ENCODE measurements at regions not wholly inside any gene's neighbourhood (a gene's known extent, or its start where the extent isn't known, plus 50 kb on each side); places are given as distances from the start of the nearest gene placed in this dataset.
"Not testable (repeated sequence)": the region's sequence is repeated elsewhere in the genome, so short reads cannot be mapped to it uniquely, and the experiment has no call there.

DNA sequence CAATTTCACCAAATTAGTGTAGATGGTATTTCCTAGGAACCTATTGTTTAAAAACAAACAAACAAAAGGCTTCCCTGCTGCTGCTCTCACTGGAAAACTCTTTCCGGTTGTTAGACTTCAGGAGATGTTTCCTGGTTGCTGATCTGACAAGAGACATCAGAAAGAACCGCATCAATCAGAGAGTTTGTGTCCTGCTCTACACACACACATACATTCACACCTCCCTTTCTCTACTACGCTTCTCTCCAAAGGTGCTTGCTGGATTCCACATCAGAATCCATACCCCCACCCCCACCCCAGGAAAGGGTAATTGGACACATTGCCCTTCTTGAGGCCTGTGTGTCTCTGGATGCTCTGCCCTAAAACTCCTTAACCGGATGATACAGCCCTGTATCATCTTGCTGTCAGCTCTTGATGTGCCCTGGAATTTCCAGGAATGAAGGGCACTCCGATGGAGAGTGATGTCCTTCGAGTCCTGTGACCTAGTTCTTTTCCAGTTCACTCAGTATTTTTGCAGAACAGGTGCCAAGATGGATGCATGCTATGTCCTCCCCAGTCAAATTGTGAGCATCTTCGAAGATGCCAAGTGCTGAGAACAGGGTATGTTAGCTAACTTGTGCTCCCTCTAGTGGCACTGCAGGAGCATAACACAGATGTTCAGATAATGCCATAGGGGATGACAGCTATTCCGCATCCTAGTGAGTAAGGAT, 113.7 kb upstream of the SLC35F3 start:
- peak; percentile 90 for ATAC-seq

DNA sequence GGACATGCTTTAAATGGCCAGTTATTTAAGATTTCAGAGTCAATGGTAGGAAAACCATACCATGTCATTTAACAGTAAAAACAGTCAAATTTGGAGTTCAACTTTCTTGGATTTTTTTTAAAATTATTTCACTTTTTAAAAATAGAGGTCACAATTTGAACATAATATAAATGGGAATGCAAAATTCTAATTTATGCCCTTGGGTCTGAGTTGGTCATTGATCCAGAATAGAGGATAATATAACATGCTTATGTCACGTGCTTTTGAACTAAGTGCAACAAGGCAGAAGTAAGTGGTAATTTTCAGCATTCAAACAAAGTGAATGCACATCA, 113.1 kb upstream of the SLC35F3 start:
- ATAC-seq, result no peak

DNA sequence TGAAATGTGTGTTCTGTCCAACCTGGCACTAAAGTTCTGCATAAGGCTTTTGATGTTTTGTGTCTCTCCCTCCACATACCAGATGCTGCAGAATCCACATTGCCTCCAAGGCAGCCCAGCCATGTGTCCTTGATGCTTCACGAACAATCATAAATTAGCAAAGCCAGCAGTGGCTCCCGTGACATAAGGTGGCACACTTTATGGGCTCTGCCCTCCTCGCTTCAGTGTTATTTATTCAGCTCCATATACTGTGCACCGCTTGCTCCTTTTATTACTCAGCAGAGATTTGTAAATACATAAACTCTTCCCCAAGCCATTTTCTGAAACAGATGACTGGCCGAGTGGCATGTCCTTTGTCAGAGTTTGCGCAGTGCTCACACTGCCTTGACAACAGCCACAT, 112.8 kb upstream of the SLC35F3 start:
- ATAC-seq, result no peak

DNA sequence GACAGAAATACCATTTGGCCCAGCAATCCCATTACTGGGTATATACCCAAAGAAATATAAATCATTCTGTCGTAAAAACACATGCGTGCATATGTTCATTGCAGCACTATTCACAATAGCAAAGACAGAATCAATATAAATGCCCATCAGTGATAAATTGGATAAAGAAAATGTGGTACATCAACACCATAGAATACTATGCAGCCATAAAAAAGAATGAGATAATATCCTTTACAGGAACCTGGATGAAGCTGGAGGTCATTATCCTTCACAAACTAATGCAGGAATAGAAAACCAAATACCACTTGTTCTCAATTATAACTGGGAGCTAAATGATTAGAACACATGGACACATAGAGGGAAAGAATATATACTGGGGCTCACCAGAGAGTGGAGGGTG, 109.6 kb upstream of the SLC35F3 start:
- no peak for ATAC-seq

DNA sequence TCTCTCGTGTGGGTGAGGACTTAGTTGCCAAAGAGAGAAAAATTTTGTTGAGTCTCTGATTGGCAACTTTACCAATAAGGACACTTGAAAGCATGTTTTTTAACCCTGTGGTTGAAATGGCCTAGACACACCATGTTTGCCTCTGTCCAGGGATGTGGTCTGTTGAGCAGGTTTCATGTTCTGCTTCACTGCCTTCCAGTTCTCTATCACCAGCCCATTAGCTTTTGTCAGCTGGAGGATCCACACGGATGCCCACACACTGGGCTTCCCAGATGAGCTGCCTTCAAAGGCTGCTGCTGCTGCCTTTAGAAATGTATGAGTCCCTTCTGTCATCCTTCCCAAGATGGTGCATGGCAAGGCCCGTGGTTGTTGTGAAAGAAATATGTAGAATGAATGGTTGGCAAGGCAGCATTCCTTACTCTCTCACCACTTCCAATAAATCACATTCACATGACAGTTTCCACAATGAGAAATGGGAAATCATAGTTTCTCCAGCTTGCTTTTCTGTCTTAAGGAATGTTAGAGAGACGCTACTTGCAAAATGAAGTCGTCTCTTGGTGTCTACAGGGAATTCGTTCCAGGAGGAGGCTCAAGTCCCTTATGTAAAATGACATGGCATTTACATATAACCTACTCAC, 108.2 kb upstream of the SLC35F3 start:
- ATAC-seq, result no peak

DNA sequence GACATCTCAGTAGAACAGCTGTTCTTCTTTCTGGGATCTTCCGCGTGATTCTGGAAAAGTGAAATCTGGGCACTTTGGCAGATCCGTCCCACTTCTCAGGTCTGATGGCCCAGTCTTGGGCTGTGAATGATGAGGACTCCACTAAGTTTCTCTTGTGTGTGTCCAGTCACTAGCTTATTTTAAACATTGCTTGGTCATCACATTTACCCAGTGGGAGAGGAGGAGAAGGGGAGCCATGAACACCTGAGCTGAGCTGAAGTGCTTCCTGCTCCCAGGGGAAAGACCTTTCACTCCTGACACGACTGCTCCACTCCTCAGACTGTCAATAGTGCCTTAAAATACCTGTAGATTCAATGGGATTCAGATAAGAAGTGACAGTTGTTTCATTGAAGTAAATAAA, 101.9 kb upstream of the SLC35F3 start:
- ATAC-seq, result no peak

DNA sequence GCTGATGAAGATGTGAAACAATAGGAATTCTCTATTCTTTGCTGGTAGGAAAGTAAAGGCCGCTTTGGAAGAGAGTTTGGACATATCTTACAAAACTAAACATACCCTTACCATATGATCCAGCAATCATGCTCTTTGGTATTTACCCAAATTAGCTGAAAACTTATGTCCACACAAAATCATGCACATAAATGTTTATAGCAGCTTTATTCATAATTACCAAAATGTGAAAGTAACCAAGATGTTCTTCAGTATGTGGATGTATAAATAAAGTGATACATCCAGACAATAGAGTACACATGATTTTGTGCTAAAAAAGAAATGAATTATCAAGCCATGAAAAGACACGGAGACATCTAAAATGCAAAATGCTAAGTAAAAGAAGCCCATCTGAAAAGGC, 98.7 kb upstream of the SLC35F3 start:
- no peak for ATAC-seq

DNA sequence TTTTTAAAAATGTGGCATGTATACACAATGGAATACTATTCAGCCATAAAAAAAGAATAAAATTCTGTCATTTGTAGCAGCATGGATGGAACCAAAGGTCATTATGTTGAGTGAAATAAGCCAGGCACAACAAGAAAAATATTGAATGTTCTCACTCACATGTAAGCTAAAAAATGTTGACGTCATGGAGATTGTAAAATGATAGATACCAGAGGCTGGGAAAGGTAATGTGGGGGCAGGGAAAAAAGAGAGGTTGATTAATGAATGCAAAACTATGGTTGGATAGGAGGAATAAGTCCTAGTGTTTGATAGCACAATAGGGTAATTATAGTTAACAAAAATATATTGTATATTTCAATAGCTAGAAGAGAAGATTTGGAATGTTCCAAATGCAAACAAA, 89.1 kb upstream of the SLC35F3 start:
- no peak for ATAC-seq

DNA sequence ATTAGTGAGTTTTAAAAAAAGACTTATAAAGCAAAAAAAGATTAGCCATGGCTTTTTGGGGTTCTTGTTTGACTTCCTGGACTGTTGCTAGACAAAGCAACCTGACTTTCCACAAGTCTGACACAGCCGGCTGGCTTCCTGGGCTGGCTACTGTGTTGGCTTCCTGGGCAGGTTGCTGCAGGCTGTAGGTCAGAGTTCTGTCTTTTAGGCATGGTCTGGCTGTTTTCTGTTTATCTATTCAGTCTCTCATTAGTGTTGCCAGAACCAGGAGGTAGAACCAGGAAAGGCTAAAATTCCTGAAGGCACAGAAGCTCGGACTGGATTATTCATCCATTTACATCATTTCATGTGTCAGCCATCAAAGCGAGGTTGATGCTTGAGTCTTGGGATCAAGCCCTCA, 88.6 kb upstream of the SLC35F3 start:
- no peak for ATAC-seq

DNA sequence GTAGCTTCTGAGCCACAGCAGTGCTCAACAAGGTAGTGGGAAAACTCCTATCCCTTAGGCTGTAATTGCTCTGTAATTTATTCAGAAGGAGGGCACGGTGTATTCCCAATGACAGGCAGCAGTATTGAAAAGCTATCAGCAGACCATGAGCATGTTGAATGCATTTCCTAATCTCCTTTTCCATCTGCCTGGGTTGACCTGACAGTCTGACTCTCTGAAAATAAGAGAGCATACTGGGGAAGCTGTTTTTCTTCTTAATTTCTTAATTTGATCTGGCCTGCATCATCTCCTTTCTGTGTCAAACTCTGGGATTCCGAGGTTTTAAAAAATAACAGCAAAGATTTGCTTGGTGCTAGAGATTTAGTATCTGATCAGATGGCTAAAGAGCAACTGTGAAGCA, 88.1 kb upstream of the SLC35F3 start:
- no peak for ATAC-seq

DNA sequence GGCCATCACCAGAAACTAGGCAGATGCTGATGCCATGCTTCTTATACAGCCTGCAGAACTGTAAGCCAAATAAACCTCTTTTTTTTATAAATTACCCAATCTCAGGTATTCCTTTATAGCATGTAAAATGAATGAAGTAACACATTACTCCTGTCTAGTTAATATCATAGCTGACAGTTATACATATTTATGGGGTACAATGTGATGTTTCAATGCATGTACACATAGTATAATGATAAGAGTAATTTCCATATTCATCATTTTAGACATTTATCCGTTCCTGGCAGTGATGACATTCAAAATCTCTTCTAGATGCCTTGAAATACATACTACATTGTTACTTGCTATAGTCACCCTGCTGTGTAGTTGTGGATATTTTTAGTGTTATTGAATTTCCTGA, 85.4 kb upstream of the SLC35F3 start:
- ATAC-seq, result no peak

DNA sequence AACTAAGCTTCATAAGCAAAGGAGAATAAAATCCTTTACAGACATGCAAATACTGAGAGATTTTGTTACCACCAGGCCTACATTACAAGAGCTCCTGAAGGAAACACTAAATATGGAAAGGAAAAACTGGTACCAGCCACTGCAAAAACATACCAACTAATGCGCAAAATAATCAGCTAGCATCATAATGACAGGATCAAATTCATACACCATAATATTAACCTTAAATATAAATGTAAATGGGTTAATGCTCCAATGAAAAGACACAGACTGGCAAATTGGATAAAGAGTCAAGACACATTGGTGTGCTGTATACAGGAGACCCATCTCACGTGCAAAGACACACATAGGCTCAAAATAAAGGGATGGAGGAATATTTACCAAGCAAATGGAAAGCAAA, 80.3 kb upstream of the SLC35F3 start:
- ATAC-seq, result not testable (repeated sequence)

DNA sequence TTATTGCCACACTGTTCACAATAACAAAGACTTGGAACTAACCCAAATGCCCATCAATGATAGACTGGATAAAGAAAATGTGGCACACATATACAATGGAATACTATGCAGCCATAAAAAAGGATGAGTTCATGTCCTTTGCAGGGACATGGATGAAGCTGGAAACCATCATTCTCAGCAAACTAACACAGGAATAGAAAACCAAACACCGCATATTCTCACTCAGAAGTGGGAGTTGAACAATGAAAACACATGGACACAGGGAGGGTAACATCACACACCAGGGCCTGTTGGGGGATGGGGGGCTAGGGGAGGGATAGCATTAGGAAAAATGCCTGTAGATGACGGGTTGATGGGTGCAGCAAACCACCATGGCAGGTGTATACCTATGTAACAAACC, 76.5 kb upstream of the SLC35F3 start:
- ATAC-seq, result not testable (repeated sequence)

DNA sequence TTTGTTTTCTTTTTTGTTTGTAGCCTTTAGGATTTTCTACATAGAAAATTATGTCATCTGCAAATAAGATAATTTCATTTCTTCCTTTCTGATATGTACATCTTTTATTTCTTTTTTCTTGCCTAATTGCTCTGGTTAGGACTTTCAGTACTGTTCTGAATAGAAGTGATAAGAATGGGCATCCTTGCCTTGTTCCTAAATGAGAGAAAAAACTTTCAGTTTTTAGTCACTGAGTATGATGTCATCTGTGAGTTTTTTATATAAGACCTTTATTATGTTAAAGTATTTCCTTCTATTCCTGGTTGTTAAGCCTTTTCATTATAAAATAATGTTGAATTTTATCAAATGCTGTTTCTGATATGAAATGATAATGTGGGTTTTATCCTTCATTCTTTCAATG, 76.0 kb upstream of the SLC35F3 start:
- ATAC-seq, result no peak

DNA sequence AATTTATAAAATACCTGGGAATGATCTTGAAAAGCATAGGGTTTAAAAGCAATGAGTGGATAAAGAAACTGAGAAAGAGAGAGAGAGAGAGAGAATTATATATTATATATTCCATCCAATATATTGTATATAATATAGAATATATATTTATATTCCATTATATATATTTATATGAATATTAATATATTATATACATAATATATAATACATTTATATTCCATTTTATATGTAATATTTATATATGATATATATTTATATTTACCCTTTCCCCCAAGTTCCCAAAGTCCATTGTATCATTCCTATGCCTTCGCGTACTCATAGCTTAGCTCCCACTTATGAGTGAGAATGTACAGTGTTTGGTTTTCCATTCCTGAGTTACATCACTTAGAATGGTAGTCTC, 69.9 kb upstream of the SLC35F3 start:
- no peak for ATAC-seq

DNA sequence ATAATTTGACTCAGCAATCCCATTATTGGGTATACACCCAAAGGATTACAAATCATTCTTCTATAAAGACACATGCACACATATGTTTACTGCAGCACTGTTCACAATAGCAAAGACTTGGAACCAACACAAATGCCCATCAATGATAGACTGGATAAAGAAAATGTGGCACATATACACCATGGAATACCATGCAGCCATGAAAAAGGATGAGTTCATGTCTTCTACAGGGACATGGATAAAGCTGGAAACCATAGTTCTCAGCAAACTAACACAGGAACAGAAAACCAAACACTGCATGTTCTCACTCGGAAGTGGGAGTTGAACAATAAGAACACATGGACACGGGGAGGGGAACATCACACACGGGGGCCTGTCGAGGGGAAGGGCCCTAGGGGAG, 66.3 kb upstream of the SLC35F3 start:
- not testable (repeated sequence) for ATAC-seq

DNA sequence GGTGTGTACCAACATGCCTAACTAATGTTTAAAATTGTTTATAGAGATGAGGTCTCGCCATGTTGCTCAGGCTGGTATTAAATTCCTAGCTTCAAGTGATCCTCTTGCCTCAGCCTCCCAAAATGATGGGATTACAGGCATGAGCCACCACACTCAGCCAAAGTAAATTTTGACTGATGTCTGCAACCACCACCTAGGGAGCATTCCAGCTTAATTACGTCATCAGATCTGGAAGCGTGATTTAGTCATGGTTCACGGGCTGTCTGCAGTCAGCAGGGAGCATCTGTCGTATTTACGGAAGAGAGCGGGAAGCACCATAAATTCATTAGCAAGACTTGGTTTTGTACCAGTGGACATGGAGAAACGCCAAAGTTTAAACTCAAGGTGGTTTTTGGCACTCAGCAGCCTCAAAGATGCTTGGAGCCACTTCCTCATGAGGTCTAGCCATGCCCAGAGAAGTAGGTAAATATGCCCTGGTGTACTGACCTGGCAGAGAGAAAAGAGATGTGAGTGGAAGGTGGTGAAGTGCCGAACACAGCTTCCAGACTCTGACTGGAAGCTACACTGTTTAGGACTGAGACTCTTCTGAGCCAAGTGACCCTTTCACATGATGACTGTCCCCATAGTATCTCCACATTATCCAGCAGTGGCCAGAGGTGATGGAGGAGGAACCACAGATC, 60.8 kb upstream of the SLC35F3 start:
- ATAC-seq, result no peak

DNA sequence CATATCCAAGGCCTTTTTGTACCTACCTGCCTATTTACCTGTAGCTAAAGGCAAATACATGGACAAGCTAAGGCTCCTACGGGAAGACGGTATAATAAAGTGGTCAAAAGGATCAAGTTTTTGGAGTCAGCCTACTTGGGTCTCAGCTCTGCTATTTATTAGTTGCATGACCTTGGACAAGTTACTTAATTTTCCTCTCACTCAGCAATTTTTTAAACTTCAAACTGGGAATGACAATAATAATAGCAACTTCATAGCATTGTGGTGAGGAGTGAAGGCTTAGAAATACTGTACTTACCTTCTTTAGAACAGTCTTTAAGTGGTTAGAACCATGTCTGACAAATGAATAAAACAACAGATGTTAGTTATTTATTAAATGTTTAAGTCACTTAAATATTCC, 60.2 kb upstream of the SLC35F3 start:
- no peak for ATAC-seq

DNA sequence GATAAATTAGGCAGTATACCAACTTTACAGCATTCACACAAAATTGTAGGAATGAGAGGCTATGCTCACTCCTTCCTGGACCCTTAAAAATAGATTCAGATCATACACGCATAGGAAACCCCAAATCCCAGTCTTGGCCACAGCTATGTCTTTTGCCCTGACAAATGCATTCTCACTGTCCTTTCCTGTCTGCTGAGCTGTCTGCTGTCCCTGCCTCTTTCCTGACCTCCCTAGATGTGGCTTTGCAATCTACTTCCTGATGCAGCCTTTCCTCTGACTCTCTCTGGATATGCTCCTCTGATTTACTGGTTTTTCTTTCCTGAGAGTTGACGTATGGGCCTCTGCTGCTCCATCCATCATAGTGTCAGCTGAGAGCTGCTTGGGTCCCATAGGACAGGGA, 59.8 kb upstream of the SLC35F3 start:
- no peak for ATAC-seq

Measured in esophagus mucosa (tissue), 1 donor.